HuH-7 (cell line): ENCODE measurements at regions not wholly inside any gene's neighbourhood (a gene's known extent, or its start where the extent isn't known, plus 50 kb on each side); places are given as distances from the start of the nearest gene placed in this dataset.
A peak's percentile ranks its signal among the peaks of the same experiment; 100 is the strongest.

Experiments used
- DNase-seq: peaks from one replicate; pipeline ENCODE4 v3.0.0; 2011; ENCODE audit warnings: low spot score

GRCh38 chr18:73852789-73853549, 294.7 kb downstream of the FBXO15 start:
- DNase-seq, result no peak

DNA sequence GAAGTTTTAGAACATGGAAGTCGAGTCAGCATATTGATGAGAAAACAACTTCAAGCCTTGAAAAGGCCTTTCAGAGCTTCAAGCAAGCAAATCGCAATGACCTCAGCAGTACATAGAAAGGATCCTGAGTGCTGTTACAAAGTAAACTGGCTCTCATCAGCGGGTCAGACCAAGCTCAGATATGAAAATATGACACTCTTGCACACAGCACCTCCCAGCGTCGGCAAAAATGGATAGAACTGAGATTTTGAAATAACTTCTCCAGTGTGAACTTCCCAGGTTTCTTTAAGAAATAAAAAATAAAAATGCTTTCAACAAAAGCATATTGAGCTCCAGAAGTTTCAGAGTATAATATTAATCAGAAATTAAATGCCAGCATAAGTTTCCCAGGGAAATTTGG, 296.9 kb downstream of the FBXO15 start:
- no peak for DNase-seq

DNA sequence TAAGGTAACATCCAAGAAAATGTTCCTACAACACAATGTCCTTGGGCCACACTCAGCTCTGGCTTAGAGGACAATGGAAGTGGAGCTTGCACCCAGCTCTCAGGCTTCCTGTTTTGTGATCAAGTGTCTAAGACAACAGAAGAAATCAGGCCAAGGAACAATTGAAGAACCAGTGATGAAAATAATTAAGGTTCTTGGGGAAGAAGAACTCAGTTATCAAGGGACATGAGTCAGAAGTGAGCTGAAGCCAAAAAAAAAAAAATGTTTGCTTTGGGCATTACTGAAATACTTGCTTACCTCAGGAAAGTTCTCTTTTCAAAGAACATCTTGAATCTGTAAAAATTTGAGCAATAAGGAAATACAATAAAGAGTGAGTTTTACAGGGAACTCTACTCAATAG, 299.0 kb downstream of the FBXO15 start:
- no peak for DNase-seq

- DNase-seq, result no peak
Measured at GRCh38 chr18:73843455-73843854, 304.2 kb downstream of the FBXO15 start.

- DNase-seq, result peak; percentile 23
Measured at GRCh38 chr18:73842795-73843394, 304.7 kb downstream of the FBXO15 start.

DNA sequence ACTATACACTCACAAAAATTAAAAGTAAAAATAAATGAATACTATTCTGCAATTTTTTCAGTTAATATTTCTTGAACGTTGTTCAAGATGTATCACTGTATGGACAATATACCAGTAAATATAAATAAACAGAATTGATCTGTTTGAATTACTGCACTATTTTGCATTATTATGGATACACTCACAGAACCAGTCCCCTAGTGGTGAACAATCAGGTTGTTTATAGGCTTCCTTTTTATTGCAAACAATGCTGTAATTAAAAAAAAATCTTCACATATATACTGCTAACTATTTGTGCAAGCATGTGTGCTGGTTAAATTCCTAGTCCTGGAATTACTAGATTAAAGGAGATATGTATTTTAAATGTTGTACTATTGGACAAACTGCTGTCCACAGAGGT, 306.0 kb downstream of the FBXO15 start:
- no peak for DNase-seq

GRCh38 chr18:73840319-73840945, 307.2 kb downstream of the FBXO15 start:
- DNase-seq, result no peak

GRCh38 chr18:73839441-73839840, 308.2 kb downstream of the FBXO15 start:
- DNase-seq, result no peak

- DNase-seq, result no peak
Measured at GRCh38 chr18:73838107-73838506, 309.5 kb downstream of the FBXO15 start.

- no peak for DNase-seq
Measured at GRCh38 chr18:73835656-73836364, 311.8 kb downstream of the FBXO15 start.

GRCh38 chr18:73835039-73835438, 312.6 kb downstream of the FBXO15 start:
- no peak for DNase-seq

DNA sequence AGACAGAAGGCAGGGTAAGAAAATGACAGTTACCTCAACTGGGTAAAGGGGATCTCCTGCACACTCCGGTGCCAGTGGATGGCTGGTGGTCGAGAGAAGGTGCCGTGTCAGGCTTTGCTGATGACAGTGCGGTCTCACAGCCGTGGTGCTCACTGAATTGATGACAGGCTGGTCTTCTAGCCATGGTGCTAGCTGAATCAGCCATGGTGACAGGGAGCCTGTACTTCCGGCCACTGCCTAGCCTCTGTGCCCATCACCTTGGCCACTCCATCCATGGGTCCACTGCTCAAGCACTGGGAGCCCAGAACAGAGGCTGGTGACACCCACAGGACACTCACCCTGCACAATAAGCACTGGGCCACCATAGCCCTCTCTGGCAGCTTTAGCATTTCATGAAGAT, 315.9 kb downstream of the FBXO15 start:
- DNase-seq, result no peak

GRCh38 chr18:73829146-73829545, 318.5 kb downstream of the FBXO15 start:
- DNase-seq, result no peak

DNA sequence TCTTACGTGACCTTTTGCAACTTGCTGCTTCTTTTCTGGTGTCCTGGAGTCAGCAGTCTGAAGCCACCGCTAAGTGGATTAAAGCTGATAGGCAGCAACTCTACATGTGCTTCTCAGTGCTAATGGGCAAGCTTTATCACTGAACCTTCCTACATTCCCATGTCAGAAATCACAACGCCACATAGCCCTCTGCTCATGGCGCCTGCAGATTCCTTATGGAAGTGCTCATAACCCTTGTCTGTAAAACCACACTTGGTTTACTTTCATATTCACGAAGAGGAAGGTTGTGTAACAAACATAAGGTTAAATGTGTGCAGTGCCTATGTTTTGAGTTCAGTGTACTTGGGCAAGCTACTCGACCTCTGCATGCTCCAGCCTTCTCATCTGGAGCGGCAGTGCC, 319.8 kb downstream of the FBXO15 start:
- no peak for DNase-seq

DNA sequence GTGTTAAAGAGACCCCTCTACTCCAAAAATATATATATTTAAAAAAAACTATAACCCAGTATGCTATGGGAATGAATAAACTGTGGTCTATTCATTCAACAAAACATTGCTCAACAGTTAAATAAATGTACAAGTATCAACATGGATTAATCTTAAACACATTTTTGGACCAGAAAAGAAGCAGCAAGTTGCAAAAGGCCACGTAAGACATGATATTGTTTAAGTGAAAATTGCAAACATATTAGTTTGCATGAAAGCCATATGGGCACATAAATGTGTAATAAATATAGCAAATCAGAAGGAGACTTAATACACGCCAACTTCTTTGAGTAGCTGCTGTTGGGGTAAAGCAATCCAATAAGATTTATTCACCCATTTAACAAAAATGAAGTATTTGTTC, 321.5 kb downstream of the FBXO15 start:
- no peak for DNase-seq

DNA sequence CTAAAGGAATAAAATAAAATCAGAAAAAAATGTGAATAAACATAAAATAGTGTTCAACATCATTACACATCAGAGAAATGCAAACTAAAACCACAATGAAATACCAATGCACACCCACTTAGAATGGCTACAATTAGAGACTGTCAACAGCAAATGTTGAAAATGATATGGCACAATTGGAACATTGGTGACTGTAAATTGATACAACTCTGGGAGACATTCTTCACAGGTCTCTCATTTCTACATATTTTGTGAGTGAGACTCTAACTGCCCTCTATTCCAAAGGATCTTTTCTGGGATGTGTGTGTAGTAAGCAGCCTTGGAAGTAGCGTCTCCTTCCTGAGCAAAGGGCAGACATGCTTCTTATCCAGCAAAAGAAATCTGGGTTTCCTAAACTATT, 323.0 kb downstream of the FBXO15 start:
- DNase-seq, result no peak

DNA sequence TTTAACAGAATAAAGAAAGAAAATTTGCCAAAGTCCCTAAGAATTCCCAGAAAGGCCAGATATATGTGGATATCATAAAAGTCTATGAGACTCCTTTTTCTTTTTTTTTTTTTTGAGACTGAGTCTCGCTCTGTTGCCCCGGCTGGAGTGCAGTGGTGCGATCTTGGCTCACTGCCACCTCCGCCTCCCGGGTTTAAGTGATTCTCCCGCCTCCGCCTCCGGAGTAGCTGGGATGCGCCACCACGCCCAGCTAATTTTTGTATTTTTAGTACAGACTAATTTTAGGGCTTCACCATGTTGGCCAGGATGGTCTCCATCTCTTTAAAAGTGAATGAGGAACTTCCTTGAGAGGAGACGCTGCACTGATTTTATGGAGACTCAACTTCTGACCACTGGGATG, 335.2 kb downstream of the FBXO15 start:
- DNase-seq, result no peak

GRCh38 chr18:73807551-73808192, 340.0 kb downstream of the FBXO15 start:
- no peak for DNase-seq

DNA sequence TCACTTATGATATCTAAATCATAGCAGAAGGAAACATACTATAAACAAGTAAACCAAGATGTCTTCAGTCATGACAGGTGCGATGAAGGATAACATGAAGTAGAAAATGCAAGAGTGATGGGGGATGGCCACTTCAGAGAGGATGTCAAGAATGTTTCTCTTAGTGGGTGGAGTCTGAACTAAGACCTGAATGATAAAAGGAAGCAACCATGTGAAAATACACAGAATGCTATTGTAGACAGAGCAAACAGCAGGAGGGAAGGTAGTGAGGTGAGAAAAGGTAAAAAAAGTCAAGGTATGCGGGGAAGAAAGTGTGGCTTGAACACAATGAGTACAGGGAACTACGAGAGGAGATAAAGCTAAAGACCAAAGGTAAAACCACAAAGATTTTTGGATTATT, 341.6 kb downstream of the FBXO15 start:
- DNase-seq, result no peak

DNA sequence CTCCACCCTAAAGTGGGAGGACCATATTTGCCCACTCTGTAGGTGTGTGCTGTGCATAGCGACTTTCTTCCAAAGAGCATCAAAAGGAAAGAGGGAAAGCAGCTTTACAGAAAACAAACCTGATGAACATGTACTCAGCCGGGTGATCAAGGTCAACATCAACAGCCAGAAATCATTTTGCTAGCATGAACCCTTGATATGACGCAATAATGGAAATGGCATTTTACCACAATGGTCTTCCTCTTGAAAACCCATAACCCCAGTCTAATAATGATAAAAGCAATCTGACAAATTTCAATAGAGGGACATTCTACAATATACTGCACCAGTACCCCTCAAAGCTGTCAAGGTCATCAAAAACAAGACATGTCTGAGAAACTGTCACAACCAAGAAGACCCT, 350.2 kb downstream of the FBXO15 start:
- no peak for DNase-seq

GRCh38 chr18:73793386-73793785, 354.2 kb downstream of the FBXO15 start:
- DNase-seq, result no peak

DNA sequence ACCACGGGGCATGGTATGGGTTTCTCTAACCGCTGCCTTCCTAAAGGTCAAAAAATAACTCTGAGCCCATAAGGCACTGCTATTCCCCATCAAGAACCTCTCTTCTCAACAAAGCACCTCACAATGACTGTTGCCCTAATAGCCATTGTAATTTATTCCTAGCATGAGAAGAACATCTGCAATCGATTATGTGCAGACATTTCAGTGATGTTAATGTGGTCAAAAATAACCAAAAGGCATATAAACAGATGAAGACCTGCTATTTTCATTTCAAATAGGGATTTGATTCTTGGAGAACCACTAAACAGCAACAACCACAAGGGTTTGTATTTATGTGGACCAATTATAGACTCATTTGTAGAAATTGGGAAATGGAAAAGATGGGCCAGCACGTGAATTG, 356.6 kb downstream of the FBXO15 start:
- no peak for DNase-seq
